NT2/D1 (cell line): ENCODE measurements at regions not wholly inside any gene's neighbourhood (a gene's known extent, or its start where the extent isn't known, plus 50 kb on each side); places are given as distances from the start of the nearest gene placed in this dataset.

Source experiments
- DNase-seq: peaks from one replicate; pipeline ENCODE4 v3.0.0-alpha.2; 2011; ENCODE audit warnings: low read depth, low spot score
- H3K27me3 ChIP-seq: 2 replicates; pipeline ENCODE4 v1.6.0; 2011; ENCODE audit warnings: mild to moderate bottlenecking; ENCODE audit not compliant: insufficient read length, insufficient read depth
- H3K36me3 ChIP-seq: 2 replicates; pipeline ENCODE4 v1.6.1; 2011; ENCODE audit warnings: mild to moderate bottlenecking, low read length, mixed read lengths; ENCODE audit not compliant: insufficient read depth, insufficient read length
- H3K4me1 ChIP-seq: 2 replicates; pipeline ENCODE4 v1.5.1; 2011; ENCODE audit not compliant: insufficient read depth, insufficient read length
- H3K4me3 ChIP-seq: 2 replicates; pipeline ENCODE4 v1.5.1; 2011; ENCODE audit warnings: low read depth; ENCODE audit not compliant: insufficient read length
- H3K9ac ChIP-seq: 2 replicates; pipeline ENCODE4 v1.6.0; 2011; ENCODE audit warnings: low read depth; ENCODE audit not compliant: insufficient read length
- H3K9me3 ChIP-seq: 2 replicates; pipeline ENCODE4 v1.5.1; 2011; ENCODE audit warnings: mild to moderate bottlenecking, low read length; ENCODE audit not compliant: insufficient read depth
- SUZ12 ChIP-seq: IDR thresholded peaks from 2 replicates; pipeline ENCODE4 v1.6.1; 2011; ENCODE audit not compliant: insufficient read length, insufficient read depth; ENCODE audit errors: extremely low read depth
- YY1 ChIP-seq: IDR thresholded peaks from 2 replicates; pipeline ENCODE4 v1.6.1; 2011; ENCODE audit not compliant: insufficient read length, insufficient read depth
- ZNF274 ChIP-seq: IDR thresholded peaks from 2 replicates; pipeline ENCODE4 v1.6.1; 2011; ENCODE audit warnings: mild to moderate bottlenecking, low read depth, low read length

- no peaks in the 10 kb centered on the region for H3K27me3 ChIP-seq
- no peak for DNase-seq
- no peaks in the 10 kb centered on the region for H3K9me3 ChIP-seq
- H3K4me1 ChIP-seq, result no peaks in the 10 kb centered on the region
- H3K36me3 ChIP-seq, result no peaks in the 10 kb centered on the region
- no peak overlapping the region for H3K9ac ChIP-seq
- no peak for TF ChIP-seq SUZ12
- TF ChIP-seq YY1, result no peak
- no peak for TF ChIP-seq ZNF274
- H3K4me3 ChIP-seq, result no peak overlapping the region
These were observed 59.6 kb upstream of the FAM180A start for GRCh38 chr7:135808206-135808605.

- Histone ChIP-seq H3K4me3 (no peak overlapping the region), H3K27me3 (no peaks in the 10 kb centered on the region), H3K9ac (no peak overlapping the region), H3K4me1 (no peaks in the 10 kb centered on the region), H3K9me3 (no peaks in the 10 kb centered on the region), H3K36me3 (no peaks in the 10 kb centered on the region)
- no peak for TF ChIP-seq SUZ12
- TF ChIP-seq ZNF274, result no peak
- TF ChIP-seq YY1, result no peak
- DNase-seq, result no peak
These were observed 54.5 kb upstream of the FAM180A start for GRCh38 chr7:135803143-135803542.

- DNase-seq, result no peak
- H3K9ac ChIP-seq, result no peak overlapping the region
- H3K27me3 ChIP-seq, result no peaks in the 10 kb centered on the region
- H3K9me3 ChIP-seq, result no peaks in the 10 kb centered on the region
- TF ChIP-seq ZNF274 (no peak), SUZ12 (no peak), YY1 (no peak)
- no peak overlapping the region for H3K4me3 ChIP-seq
- no peaks in the 10 kb centered on the region for H3K4me1 ChIP-seq
- H3K36me3 ChIP-seq, result no peaks in the 10 kb centered on the region
These were observed 54.1 kb upstream of the FAM180A start for GRCh38 chr7:135802697-135803096.

- no peaks in the 10 kb centered on the region for H3K4me1 ChIP-seq
- no peak overlapping the region for H3K9ac ChIP-seq
- no peaks in the 10 kb centered on the region for H3K9me3 ChIP-seq
- H3K4me3 ChIP-seq, result no peak overlapping the region
- no peaks in the 10 kb centered on the region for H3K36me3 ChIP-seq
- DNase-seq, result no peak
- TF ChIP-seq ZNF274 (no peak), SUZ12 (no peak), YY1 (no peak)
- no peaks in the 10 kb centered on the region for H3K27me3 ChIP-seq
These were observed 53.3 kb upstream of the FAM180A start for GRCh38 chr7:135801877-135802276.

GRCh38 chr7:135801045-135801693 lies 52.6 kb upstream of the FAM180A start:
- Histone ChIP-seq H3K4me3 (no peak overlapping the region), H3K9ac (no peak overlapping the region)

GRCh38 chr7:135800560-135800959 lies 51.9 kb upstream of the FAM180A start:
- Histone ChIP-seq H3K4me1 (no peaks in the 10 kb centered on the region), H3K9me3 (no peaks in the 10 kb centered on the region), H3K9ac (no peak overlapping the region), H3K36me3 (no peaks in the 10 kb centered on the region), H3K27me3 (no peaks in the 10 kb centered on the region), H3K4me3 (no peak overlapping the region)
- no peak for TF ChIP-seq SUZ12
- no peak for TF ChIP-seq YY1
- TF ChIP-seq ZNF274, result no peak
- no peak for DNase-seq

More at GRCh38 chr7:135801045-135801693, 52.6 kb upstream of the FAM180A start:
- Histone ChIP-seq H3K27me3 (no peaks in the 10 kb centered on the region), H3K36me3 (no peaks in the 10 kb centered on the region), H3K9me3 (no peaks in the 10 kb centered on the region), H3K4me1 (no peaks in the 10 kb centered on the region)
- peak; percentile 51 for DNase-seq
- TF ChIP-seq ZNF274 (no peak), YY1 (no peak)

GRCh38 chr7:135799881-135800280 lies 51.3 kb upstream of the FAM180A start:
- no peaks in the 10 kb centered on the region for H3K4me1 ChIP-seq
- no peak for TF ChIP-seq YY1

More at GRCh38 chr7:135799881-135800280, 51.3 kb upstream of the FAM180A start:
- Histone ChIP-seq H3K4me3 (no peak overlapping the region), H3K9me3 (no peaks in the 10 kb centered on the region), H3K27me3 (no peaks in the 10 kb centered on the region), H3K36me3 (no peaks in the 10 kb centered on the region), H3K9ac (no peak overlapping the region)
- DNase-seq, result no peak
